ENCODE measurements at regions not wholly inside any gene's neighbourhood (a gene's known extent, or its start where the extent isn't known, plus 50 kb on each side); places are given as distances from the start of the nearest gene placed in this dataset.

DNA sequence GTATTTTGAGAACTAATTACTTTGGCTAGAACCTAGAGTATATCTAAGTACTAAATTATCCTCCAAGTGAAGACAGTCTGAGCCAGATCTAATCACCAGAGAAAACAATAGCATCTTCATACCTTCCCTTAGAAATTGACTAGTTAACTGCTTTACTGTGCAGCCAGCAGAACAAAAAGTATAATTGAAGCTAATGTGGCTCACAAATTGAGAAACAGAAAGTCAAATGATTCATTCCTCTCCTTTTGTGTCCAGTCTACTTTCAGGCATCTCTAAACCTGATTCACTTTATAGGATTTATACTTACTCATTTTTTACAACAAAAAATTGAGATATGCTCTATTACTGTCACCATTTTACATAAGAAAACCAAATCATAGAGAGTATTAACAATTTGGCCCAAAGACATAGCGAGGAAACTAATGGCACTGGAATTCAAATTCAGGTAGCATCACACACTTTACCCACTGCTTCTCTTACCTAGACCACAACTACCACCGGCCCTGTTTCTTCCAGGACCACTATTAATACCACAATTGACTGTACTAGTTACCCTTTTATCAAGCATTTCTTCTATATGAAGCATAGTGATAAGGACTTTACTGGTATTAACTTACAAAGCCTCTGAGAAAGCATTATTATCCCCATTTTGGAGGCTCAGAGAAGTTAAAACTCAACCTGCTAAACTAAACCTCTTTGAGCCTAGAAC lies 1402.6 kb upstream of the TENM4 start:
- TF ChIP-seq, protein P1, sequence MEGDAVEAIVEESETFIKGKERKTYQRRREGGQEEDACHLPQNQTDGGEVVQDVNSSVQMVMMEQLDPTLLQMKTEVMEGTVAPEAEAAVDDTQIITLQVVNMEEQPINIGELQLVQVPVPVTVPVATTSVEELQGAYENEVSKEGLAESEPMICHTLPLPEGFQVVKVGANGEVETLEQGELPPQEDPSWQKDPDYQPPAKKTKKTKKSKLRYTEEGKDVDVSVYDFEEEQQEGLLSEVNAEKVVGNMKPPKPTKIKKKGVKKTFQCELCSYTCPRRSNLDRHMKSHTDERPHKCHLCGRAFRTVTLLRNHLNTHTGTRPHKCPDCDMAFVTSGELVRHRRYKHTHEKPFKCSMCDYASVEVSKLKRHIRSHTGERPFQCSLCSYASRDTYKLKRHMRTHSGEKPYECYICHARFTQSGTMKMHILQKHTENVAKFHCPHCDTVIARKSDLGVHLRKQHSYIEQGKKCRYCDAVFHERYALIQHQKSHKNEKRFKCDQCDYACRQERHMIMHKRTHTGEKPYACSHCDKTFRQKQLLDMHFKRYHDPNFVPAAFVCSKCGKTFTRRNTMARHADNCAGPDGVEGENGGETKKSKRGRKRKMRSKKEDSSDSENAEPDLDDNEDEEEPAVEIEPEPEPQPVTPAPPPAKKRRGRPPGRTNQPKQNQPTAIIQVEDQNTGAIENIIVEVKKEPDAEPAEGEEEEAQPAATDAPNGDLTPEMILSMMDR (conservative IDR thresholded peaks at IDR 0.05; ENCODE audit: low read length), result no peak
- TF ChIP-seq EZH2phosphoT487 (IDR thresholded peaks at IDR 0.05; ENCODE audit: borderline replicate concordance, low read depth, low read length), result no peak
